Lower leg skin (tissue), 4 donors: ENCODE measurements at regions not wholly inside any gene's neighbourhood (a gene's known extent, or its start where the extent isn't known, plus 50 kb on each side); places are given as distances from the start of the nearest gene placed in this dataset.
"Not testable (repeated sequence)": the region's sequence is repeated elsewhere in the genome, so short reads cannot be mapped to it uniquely, and the experiment has no call there.

Source experiments
- DNase-seq, 2 donors: peaks; one replicate each; pipeline ENCODE4 v3.0.0-alpha.2; 2019; ENCODE audit warnings: low spot score in 2 of 2
- H3K4me3 ChIP-seq: fragments of 200-600 bp; sonication (generic); 2 replicates; pipeline ENCODE4 v1.5.1; 2017; ENCODE audit warnings: mild to moderate bottlenecking, low read depth; ENCODE audit not compliant: poor library complexity, severe bottlenecking
- CTCF ChIP-seq, 3 donors: fragments of 450-650 bp; IDR thresholded peaks; one replicate each; pipeline ENCODE4 v1.5.1; 2016; ENCODE audit warnings: antibody characterized with exemption in 3 of 3, mild to moderate bottlenecking in 3 of 3, moderate library complexity in 2 of 3
- POLR2A ChIP-seq, 2 donors: fragments of 450-650 bp; IDR thresholded peaks; one replicate each; pipeline ENCODE4 v1.6.1; 2016 to 2017; ENCODE audit warnings: antibody characterized with exemption in 2 of 2, mild to moderate bottlenecking in 1 of 2, moderate library complexity in 1 of 2
- WGBS, 2 donors: methylation state at CpG; one replicate each; pipeline ENCODE4 v1.1.5; 2018; 5-methylcytosine and 5-hydroxymethylcytosine counted together
- intact Hi-C: fragments of 100-400 bp; cut with DNase I; formaldehyde crosslinking; loops from one replicate; pipeline ENCODE4 v1.15.0; 2023; ENCODE audit warnings: low total_unique reads

GRCh38 chr7:64469673-64470072 is 93.2 kb downstream of the ZNF680 start:
- TF ChIP-seq POLR2A (IDR thresholded peaks at IDR 0.05) (no peak), CTCF (IDR thresholded peaks at IDR 0.05) (no peak)
- no peak overlapping the region for H3K4me3 ChIP-seq
- DNase-seq: no peak
- intact Hi-C loops: no loop called here
- WGBS, 2 donors: 27 to 98% methylated on average over 1 of the region's 1 CpG

GRCh38 chr7:64465551-64465950 is 97.3 kb downstream of the ZNF680 start:
- WGBS, 2 donors: 79 to 93% methylated on average over 1 of the region's 1 CpG
- no peak for TF ChIP-seq CTCF (IDR thresholded peaks at IDR 0.05)
- TF ChIP-seq POLR2A (IDR thresholded peaks at IDR 0.05): no peak
- no peak overlapping the region for H3K4me3 ChIP-seq
- DNase-seq: no peak
- intact Hi-C loops: no loop called here

GRCh38 chr7:64463636-64464375 is 99.1 kb downstream of the ZNF680 start:
- intact Hi-C loops: no loop called here
- no peak for TF ChIP-seq CTCF (IDR thresholded peaks at IDR 0.05)
- no peak for TF ChIP-seq POLR2A (IDR thresholded peaks at IDR 0.05)
- H3K4me3 ChIP-seq: no peak overlapping the region
- DNase-seq: peak; percentile 55 to 86
- WGBS, 2 donors: 29 to 41% methylated on average over 35 to 37 of the region's 38 CpGs

GRCh38 chr7:64459858-64460257 is 103.0 kb downstream of the ZNF680 start:
- H3K4me3 ChIP-seq, intact Hi-C loops, DNase-seq: not testable (repeated sequence)
- WGBS, 2 donors: 76 to 84% methylated on average over 5 of the region's 5 CpGs

- no peak overlapping the region for H3K4me3 ChIP-seq
- intact Hi-C loops: no loop called here
- no peak for DNase-seq
- TF ChIP-seq POLR2A (IDR thresholded peaks at IDR 0.05) (no peak), CTCF (IDR thresholded peaks at IDR 0.05) (no peak)
- 89 to 94% methylated on average over 14 of the region's 14 CpGs for WGBS, 2 donors
Observed at GRCh38 chr7:64433590-64433989, 119.8 kb downstream of the ZNF736 start.

- no peak for DNase-seq
- 89 to 92% methylated on average over 5 of the region's 5 CpGs for WGBS, 2 donors
- intact Hi-C loops: no loop called here
- TF ChIP-seq CTCF (IDR thresholded peaks at IDR 0.05): no peak
- TF ChIP-seq POLR2A (IDR thresholded peaks at IDR 0.05): no peak
- no peak overlapping the region for H3K4me3 ChIP-seq
Observed at GRCh38 chr7:64431838-64432237, 118.1 kb downstream of the ZNF736 start.
